Left renal pelvis (tissue), 4 donors: ENCODE measurements at regions not wholly inside any gene's neighbourhood (a gene's known extent, or its start where the extent isn't known, plus 50 kb on each side); places are given as distances from the start of the nearest gene placed in this dataset.
"Not testable (repeated sequence)": the region's sequence is repeated elsewhere in the genome, so short reads cannot be mapped to it uniquely, and the experiment has no call there.

ENCODE experiments used
- DNase-seq, 4 donors: peaks; one replicate each; pipeline ENCODE4 v3.0.0-alpha.2; 2013; ENCODE audit warnings: low read depth in 4 of 4, low spot score in 3 of 4

DNA sequence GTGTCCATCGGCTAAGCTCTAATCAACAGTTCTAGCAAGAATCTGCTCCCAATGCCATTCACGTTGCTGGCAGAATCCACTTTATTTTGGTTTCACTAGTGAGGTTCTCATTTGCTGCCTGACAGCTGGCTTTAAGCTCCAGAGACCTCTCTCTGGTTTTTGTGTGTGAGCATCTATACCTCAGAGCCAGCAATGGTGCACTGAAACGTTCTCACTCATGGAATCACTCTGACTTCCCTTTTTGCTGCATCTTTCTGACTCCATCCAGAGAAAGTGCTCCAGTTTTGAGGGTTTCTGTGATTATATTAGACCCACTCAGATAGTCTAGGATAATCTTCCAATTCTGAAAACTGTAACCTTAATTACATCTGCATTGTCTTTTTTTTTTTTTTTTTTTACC is 596.6 kb downstream of the RNF144A start:
- DNase-seq = no peak

DNA sequence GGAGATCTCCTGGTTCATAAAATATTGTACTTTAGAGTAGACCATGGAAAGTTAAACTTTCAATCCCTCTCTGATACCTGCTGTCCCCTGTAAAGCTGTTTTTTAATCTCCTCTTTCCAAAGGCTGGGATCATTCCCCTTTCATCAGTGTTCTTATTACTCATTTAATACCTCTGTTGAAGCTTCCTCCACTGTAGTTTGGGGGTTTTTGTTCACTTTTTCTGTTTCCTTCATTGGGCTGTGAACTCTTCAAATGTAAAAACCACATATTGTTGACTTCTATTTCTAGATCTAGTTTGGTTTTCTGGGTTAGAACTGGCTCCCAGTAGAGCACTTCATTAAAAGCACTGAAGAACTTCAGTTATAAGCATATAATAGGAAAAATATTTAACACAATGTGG is 598.1 kb downstream of the RNF144A start:
- DNase-seq = no peak

DNA sequence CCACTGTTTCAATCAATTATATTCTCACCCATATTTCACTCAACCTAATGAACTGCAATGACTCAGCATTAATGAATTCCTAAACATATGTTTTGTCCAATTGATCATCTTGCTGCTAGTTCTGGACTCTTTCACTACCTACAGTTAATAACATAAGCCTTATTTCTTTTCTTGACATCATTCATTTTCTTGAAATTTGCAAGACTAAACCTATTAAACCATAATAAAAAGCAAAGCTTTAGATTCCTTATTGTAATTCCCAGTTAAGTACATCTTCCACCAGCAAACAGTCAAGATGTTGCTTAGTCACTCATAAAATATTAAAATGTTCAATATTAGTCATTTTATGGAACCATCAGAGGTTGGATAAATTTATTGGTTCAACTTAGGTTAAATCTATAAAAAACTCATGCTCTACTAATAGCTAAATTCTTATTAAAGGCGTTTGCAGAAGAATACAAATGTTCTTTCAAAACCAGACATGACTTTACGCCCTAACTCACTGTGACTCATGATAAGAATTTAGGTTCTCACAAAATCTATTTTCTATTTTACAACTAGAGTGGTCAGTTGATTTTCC is 599.4 kb downstream of the RNF144A start:
- no peak for DNase-seq

DNA sequence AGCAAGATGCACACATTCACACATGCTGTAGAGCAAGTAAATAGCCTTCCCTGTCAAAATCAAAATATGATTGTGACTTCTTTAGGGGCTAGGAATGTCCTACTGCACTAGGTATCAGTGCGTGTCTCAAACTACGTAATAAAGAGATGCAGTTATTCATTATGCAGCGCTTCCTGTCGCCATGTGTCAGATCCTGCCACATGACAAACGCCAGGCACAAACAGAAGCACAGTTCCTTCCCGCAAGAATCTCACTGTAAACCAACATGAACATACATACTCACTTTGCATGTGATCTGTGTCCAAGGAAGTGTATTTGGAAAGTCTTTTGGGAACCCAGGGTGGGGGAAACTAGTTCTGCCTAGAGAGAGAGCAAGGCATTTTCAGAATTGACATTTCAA is 599.9 kb downstream of the RNF144A start:
- no peak for DNase-seq

DNA sequence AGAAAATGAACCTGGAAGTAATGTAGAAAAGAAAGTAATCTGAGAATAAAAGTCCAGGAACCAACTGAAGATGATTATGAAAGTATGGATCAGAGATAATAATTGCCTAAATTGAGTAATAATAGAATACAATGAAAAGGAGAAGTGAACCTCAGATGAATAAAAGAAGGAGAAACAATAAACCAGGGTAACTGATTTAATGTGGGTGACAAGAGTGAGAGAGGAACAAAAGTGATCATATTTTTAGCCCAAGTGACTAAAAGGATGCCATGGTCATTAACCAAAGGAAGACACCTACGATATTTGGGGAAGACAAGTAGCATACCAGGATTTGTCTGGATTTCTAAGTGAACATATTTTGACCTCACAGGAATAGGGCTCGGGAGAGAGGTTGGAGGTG is 600.6 kb downstream of the RNF144A start:
- DNase-seq = no peak

DNA sequence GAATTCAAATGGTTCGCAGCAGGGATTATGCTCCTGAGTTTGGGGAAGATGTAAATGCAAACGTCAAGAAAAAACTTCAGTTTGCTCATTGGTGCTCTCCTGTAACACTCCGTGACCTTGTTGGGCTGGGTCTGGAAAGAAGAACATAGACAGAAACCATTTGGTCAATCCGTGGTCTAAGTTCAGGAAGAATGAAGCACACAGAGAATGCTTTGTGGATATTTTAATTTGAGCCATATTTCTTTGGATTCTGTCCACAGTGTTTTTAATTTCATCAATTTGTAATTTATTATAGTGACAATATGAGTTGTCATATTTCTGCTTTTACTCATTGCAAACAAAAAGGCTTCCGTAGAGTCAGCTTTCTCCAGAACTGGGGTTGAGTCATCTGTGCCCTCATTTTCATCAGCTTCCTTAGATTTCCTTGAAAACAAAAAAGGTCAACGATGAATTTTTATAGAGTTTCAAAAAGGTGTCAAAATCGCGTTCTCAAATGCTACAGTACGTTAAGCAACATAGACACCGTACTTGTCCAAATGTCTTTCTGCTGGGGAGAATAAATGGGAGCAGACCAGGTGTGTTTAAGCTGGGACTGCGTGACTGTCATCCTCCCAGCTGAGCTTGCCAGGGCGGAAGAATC is 606.4 kb downstream of the RNF144A start:
- DNase-seq = no peak

DNA sequence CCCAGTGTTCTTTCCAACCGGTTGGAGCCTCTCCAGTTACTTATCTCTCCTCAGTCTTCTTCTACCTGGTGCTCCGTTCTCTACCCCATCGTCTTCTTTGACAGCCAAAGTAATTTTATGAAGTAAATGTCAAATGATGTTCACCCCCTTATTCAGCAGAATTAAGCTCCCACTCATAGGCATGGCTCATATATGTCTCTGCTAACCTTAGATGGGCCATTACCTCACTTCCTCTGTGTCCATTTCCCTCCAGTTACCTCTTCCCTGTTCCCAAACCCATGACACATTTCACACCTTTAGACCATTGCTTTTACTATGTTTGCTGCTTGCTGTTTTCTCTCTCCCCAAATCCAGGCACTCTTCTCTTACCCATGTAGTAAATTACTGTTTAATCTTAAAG is 607.0 kb downstream of the RNF144A start:
- no peak for DNase-seq

DNA sequence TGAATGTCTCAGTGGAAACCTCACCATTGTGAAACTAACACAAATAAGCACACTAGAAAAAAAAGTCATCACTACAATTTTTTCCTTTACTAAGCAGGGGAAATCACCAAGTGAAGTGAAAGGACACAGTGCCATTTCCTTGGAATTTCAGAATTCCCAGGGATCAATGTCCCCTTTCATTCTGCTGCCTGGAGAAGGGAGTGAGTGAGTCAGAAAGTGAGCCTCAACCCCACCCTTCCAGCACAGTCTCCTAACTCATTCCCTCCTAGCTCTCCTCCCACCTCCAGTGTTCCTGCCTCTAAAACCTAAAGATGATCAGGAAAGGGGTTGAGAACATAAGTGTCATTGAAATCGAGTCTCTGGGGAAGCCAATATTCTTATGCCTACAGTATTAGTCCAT is 608.5 kb downstream of the RNF144A start:
- DNase-seq = no peak

DNA sequence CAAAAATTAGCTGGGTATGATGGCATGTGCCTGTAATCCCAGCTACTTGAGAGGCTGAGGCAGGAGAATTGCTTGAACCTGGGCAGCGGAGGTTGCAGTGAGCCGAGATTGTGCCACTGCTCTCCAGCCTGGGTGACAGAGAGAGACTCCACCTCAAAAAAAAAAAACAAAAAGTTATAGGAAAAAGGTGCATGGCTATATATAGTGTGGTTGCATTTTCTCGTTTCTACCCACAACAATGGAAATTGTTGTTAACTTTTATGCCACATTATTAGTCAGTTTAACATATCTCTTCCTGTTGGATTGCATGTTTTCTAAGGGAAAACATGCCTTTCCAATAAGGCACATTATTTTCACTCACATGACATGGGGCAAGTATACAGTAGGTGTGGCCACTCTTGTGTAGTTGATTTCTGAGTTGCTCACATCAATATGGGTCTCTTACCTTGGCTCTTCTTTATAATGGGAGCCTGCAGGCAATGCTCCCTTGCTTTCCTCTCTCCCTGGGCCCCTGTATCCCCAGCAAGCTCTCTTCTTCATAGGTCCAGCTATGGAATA is 610.0 kb downstream of the RNF144A start:
- DNase-seq = no peak

DNA sequence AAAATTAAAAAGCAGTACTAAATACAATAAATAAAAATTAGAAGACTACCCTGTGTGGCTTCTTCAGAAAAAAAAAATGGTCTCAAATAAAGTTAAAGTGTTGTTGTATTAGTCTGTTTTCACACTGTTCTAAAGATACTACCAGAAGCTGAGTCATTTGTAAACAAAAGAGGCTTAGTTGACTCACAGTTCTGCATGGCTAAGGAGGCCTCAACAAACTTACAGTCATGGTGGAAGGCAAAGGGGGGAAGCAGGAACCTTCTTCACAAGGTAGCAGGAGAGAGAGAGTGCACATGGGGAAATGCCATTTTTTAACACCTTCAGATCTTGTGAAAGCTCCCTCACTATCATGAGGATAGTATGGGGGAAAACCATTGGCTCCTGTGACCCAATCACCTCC is 612.8 kb downstream of the RNF144A start:
- no peak for DNase-seq

DNA sequence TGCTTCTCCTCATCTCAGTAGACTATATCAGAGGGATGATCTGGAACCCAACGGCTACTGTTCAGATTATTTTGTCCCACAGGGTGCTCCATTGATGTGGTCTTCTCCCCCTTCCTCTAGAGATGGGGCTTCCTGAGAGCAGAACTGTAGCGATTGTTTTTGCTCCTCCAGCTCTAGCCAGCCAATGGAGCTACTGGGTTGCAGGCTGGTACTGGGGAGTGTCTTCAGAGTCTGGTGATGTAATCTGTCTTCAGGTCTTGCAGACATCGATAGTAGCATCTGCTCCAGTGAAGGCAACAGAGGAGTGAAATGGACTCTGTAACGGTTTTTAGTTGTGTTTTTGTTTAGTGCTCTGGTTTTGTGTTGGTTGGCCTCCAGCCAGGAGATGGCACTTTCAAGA is 621.9 kb downstream of the RNF144A start:
- DNase-seq = no peak

DNA sequence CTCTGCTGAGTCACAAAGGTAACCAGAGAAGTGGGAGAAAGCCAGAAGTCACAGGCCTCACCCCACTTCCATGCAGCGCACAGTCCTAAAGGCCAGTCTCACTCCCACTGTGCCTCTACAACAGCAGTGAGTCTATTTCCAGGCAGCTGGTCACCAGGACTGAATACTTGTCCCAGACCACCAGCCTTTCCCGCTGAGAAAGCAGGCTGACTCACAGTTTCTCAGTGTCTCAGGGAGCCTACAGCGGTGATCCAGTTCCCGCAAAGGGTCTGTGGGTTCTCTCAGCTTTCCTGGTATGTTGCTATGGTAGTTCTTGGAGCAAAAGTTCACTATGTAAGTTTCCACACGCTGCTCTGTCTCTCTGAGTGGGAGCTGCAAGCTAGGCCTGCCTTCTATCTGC is 622.5 kb downstream of the RNF144A start:
- DNase-seq = no peak

DNA sequence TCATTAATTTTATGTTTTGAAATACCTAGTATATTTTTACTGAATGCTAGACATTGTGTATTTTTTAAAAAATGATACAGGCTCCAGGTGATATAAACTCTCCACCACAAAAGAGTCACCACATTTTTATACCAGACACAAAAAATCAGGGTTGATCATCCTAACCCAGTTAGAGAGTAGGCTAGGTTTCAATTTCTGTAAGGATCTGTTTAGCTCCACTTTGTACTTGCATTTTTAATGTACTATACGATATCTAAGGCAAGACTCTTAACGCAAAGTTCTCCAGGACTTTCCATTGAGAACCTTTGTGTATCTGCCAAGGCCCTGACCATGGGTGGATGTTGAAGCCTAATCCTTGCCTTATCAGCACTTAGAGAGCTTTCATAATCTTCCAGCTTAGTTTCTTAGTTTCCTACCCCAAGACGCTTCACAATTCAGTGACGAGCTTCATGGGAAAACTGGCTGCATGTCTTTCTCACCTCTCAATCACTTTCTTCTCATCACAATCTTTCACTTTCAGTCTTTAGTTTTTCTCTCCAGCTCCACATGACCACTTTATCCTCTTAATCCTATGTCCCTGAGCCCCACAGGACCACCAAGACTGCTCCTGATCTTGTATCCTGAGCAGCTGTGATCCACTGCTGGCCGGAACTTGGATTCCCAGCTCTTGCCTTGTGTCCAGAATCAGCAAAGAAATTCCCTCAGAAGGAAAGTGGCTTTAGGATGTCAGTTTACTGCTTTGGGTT is 635.8 kb downstream of the RNF144A start:
- no peak for DNase-seq

DNA sequence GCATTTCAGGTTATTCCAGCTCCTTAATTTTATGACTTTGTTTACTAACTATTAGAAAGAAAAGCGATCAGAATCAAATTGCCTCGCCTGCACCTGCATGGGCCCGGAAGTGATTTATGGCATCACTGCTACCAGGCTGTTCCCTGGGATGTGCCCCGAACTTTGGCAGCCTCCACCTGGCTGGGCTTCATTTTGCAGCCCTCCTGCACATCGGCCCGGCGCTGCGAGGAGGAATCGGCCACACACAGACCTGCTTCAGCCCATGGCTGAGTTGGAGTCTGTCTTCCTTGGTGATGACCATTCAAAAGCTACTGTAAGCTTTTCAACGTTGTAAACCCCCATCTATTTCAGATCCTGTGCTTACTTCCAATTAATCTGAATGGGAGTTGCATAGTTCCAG is 638.0 kb downstream of the RNF144A start:
- DNase-seq = no peak

DNA sequence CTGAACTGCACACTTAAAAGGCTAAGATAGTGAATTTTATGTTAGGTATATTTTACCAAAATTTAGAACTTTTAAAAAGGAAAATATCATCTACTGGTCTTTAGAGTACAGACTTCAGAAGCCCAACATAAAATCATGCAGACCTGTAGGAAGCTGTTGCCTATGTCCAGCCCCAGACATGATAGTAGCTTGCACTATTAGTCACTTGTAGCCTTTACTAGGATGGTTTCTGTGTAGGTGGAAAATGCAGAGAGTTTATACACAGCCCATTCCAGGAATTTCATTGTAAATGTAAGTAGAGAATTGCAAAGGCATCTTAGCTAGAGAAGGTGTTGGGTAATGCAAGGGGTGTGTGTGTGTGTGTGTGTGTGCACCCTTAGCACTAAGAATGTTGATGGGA is 640.2 kb downstream of the RNF144A start:
- no peak for DNase-seq

DNA sequence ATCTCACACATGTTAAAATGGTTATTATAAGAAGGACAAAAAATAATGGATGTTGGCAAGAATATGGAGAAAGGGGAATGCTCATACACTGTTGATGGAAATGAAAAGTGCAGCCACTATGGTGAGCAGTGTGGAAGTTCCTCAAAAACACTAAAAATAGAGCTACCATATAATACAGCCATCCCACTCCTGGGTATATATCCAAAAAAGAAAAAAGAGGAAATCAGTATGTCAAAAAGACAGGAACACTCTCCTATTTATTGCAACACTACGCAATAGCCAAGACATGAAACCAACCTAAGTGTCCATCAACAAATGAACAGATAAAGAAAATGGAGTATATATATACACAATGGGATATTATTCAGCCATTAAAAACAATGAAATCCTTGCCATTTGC is 642.6 kb downstream of the RNF144A start:
- DNase-seq = no peak

DNA sequence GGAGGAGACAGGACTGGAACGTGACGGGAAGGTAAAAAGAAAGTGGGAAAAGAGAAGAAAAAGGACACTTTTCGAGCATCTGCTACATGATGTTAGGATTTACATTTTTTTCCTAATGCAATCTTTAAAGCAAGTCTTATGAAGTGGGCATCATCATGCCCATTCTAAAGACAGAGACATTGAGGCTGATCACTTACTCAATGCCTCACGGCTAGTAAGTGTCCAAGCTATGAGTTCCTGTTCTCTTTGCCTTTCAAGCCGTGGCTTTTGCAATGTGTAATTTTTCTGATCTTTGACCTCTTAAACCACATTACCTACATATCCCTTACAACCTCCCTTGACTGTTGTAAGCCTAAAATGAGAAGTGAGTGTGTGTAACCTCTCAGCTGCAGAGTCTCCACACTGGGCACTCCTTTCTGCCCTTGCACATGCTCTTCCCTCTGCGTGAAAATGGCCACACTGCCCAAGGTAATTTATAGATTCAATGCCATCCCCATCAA is 649.2 kb downstream of the RNF144A start:
- DNase-seq = no peak

DNA sequence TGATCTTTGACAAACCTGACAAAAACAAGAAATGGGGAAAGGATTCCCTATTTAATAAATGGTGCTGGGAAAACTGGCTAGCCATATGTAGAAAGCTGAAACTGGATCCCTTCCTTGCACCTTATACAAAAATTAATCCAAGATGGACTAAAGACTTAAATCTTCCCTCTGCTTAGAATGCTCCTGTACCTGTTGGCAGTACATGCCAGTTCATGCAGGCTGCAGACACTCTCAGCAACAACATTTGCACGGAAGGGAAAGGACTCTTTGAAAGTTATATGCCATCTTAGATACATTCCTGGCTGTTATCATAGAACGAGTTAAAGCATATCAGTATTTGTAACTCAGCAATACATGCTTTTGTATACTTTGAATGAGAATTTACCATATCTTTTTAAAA is 649.9 kb downstream of the RNF144A start:
- not testable (repeated sequence) for DNase-seq

DNA sequence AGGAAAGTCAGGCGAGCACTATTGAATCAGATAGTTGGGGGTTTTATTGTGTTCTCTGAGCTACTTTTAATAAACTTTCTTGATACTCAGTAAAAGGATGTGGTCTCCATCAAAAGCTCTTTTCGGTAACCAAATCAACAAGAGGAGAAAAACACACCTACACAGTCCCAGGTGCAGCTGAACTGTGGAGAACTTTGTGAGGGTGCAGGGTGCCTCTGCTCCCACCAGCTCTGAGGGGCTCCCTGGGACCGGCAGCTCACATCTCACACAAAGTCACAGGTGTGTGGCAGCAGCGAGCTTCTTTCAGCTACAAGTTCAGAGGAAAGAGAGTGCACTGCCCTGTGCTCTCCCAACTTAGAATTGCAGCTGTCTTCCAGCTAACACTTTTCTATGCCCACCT is 650.4 kb downstream of the RNF144A start:
- no peak for DNase-seq

DNA sequence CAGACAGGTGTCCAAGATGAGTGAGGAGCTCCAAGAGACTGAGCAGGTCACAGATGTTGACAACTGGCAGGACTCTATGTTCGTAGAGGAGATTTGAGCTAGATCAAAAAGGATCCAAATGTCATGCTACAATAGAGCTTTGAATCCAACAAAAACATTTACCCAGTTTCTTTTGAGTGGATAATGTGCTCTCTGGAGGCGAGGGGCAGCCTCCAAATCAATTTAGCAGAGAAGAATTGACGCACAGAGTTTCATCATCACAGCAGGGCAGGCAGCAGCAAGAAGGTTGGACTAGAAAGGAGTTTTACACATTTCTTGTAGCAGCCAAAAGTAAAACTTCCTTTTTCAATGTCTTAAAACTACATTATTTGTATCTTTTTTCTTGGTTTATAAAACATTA is 653.0 kb downstream of the RNF144A start:
- no peak for DNase-seq

DNA sequence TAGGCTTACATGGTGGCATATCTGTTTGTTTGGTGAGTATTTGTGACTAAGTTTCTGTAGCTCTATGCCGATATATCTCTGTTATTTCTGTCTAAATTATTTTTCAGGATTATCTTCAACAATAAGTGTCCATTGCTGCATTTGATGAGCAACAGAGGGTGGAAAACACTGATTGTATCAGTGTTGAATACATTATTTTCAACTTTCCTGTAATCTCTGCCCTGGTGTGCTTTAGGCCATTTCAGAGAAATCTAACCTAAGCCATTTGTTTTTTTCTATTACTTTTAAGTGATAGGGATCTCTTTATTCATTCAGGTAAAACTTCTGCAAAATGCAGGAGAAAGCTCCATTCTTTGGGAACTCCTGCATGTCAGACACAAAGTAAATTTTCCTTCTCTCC is 654.5 kb downstream of the RNF144A start:
- no peak for DNase-seq

DNA sequence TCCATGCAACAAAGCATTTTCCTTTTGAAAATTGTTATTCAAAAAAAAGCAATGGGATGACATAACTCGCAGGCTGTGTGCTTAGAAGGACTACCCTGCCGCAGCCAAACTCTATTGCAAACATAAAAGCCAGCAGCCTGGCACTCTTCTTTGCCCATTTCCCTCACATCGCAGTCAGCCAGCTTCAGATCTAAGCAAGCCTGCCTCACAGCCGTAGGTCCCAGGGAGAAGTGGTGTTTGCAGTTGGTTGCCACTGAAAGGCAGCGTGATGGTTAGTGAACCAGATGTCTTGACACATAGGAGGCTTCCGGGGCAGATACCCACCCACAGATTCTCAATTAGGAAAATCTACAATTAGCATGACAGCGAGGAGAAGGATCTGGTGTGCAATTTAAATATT is 655.2 kb downstream of the RNF144A start:
- DNase-seq = no peak
